Kidney (tissue), 13 donors: ENCODE measurements at regions not wholly inside any gene's neighbourhood (a gene's known extent, or its start where the extent isn't known, plus 50 kb on each side); places are given as distances from the start of the nearest gene placed in this dataset.
A peak's percentile ranks its signal among the peaks of the same experiment; 100 is the strongest.

Experiments
- DNase-seq, 5 donors: peaks; one replicate each; pipeline ENCODE4 v3.0.0-alpha.2; 2013 to 2020
- FAIRE-seq: peaks from 2 replicates; lab custom pipeline; 2012; peaks lifted over from hg19 to GRCh38; lab: Jason Lieb, UNC
- H3K27ac ChIP-seq, 2 donors: one replicate each; pipeline ENCODE4 v1.7.0; 2013; ENCODE audit warnings: low read depth in 2 of 2, low read length in 2 of 2, inconsistent platforms in 1 of 2
- H3K27me3 ChIP-seq: one replicate; pipeline ENCODE4 v1.7.1; 2013; ENCODE audit warnings: low read length, inconsistent platforms; ENCODE audit not compliant: control insufficient read depth, insufficient read depth
- H3K36me3 ChIP-seq, 3 donors: one replicate each; pipeline versions ENCODE4 v1.7.0 to v1.7.1; 2013; ENCODE audit warnings: low read length in 3 of 3, control low read depth in 1 of 3, inconsistent platforms in 1 of 3; ENCODE audit not compliant: insufficient read depth in 3 of 3, control insufficient read depth in 2 of 3
- H3K4me1 ChIP-seq, 3 donors: one replicate each; pipeline versions ENCODE4 v1.7.0 to v1.7.1; 2013; ENCODE audit warnings: low read length in 3 of 3, inconsistent platforms in 1 of 3, low read depth in 1 of 3; ENCODE audit not compliant: control insufficient read depth in 2 of 3, insufficient read depth in 2 of 3
- H3K4me3 ChIP-seq, 3 donors: one replicate each; pipeline versions ENCODE4 v1.7.0 to v1.8.1; 2013; ENCODE audit warnings: low read length in 3 of 3, control low read depth in 1 of 3, inconsistent platforms in 1 of 3
- H3K9ac ChIP-seq, 3 donors: one replicate each; pipeline versions ENCODE4 v1.7.0 to v1.7.1; 2013; ENCODE audit warnings: low read length in 3 of 3, control low read depth in 1 of 3, inconsistent platforms in 1 of 3
- H3K9me3 ChIP-seq, 3 donors: one replicate each; pipeline versions ENCODE4 v1.7.0 to v1.7.1; 2013; ENCODE audit warnings: low read length in 3 of 3, control low read depth in 1 of 3, inconsistent platforms in 1 of 3; ENCODE audit not compliant: control insufficient read depth in 2 of 3, insufficient read depth in 1 of 3
- intact Hi-C: fragments of 100-400 bp; cut with DNase I; formaldehyde crosslinking; loops from one replicate; pipeline ENCODE4 v1.11.1; 2022
- TF ChIP-seq, protein P1 (sequence below): IDR thresholded peaks from 3 replicates; pipeline ENCODE4 v1.5.1; 2012; ENCODE audit warnings: mild to moderate bottlenecking, moderate library complexity, borderline replicate concordance; ENCODE audit not compliant: insufficient read depth; ENCODE audit errors: extremely low read depth
- donor health status: control.
- donor health status: control.
- donor health status: control.
- donor health status: control.
- donor health status: control.
- donor health status: DM: yes; HTN: yes; CAD: no.
- donor health status: Normal renal cell carcinoma (clear cell type).

DNA sequence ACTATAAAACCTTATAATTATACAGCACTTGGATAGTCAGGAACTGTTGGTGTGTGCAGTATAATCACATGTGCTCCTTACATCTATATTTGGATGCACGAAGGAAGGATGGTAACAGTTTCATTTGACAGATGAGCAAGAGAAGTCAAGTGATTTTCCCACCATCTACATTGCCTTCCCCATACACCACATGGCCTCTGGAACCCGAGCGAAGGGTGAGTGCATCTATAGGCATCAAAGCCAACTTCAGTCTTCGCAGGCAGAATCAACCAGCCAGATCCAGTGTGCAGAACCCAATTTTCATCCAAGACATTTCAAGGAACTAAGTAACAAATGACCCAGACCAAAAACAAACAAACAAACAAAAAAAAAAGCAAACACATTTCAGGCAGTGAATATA lies 85.1 kb upstream of the BLID start:
- Histone ChIP-seq H3K9ac (no peak overlapping the region), H3K9me3 (no peaks in the 10 kb centered on the region), H3K27me3 (no peaks in the 10 kb centered on the region), H3K36me3 (no peaks in the 10 kb centered on the region), H3K4me3 (peak overlapping the region in 1 of 3 donors; percentile 6), H3K4me1 (peaks cover 0 to 6% (median 3%) of the 10 kb centered on the region in 3 donors), H3K27ac (no peak overlapping the region)
- intact Hi-C loops: no loop called here
- TF ChIP-seq, protein P1, sequence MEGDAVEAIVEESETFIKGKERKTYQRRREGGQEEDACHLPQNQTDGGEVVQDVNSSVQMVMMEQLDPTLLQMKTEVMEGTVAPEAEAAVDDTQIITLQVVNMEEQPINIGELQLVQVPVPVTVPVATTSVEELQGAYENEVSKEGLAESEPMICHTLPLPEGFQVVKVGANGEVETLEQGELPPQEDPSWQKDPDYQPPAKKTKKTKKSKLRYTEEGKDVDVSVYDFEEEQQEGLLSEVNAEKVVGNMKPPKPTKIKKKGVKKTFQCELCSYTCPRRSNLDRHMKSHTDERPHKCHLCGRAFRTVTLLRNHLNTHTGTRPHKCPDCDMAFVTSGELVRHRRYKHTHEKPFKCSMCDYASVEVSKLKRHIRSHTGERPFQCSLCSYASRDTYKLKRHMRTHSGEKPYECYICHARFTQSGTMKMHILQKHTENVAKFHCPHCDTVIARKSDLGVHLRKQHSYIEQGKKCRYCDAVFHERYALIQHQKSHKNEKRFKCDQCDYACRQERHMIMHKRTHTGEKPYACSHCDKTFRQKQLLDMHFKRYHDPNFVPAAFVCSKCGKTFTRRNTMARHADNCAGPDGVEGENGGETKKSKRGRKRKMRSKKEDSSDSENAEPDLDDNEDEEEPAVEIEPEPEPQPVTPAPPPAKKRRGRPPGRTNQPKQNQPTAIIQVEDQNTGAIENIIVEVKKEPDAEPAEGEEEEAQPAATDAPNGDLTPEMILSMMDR: no peak
- DNase-seq: no peak
- FAIRE-seq: no peak

DNA sequence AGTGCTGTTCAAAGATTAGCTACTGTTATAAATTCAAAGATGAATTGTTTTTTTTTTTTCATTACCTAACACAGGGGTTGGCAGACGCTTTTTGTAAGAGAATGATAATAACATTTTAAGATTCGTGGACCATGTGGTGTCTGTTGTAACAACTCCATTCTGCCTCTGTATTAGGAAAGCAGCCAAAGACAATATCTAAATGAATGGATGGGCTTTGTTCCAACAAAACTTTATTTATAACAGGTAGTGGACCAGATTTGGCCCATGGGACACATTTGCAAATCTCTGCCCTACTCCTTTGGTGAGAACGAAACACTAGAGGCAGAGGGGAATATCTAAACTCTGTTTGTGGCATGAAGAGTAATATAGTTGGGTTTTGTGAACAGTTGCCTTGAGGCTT lies 83.6 kb upstream of the BLID start:
- H3K4me1 ChIP-seq: peaks cover 0 to 6% (median 3%) of the 10 kb centered on the region in 3 donors
- H3K27me3 ChIP-seq: no peaks in the 10 kb centered on the region
- no peak overlapping the region for H3K9ac ChIP-seq
- H3K4me3 ChIP-seq: no peak overlapping the region
- DNase-seq (no peak), FAIRE-seq (no peak)
- H3K36me3 ChIP-seq: no peaks in the 10 kb centered on the region
- H3K27ac ChIP-seq: no peak overlapping the region
- intact Hi-C loops: loop anchor here (5.0 kb wide), 1 partner anchor 542 kb away; no protein-coding TSS in a partner anchor
- H3K9me3 ChIP-seq: no peaks in the 10 kb centered on the region
- TF ChIP-seq, protein P1: no peak

DNA sequence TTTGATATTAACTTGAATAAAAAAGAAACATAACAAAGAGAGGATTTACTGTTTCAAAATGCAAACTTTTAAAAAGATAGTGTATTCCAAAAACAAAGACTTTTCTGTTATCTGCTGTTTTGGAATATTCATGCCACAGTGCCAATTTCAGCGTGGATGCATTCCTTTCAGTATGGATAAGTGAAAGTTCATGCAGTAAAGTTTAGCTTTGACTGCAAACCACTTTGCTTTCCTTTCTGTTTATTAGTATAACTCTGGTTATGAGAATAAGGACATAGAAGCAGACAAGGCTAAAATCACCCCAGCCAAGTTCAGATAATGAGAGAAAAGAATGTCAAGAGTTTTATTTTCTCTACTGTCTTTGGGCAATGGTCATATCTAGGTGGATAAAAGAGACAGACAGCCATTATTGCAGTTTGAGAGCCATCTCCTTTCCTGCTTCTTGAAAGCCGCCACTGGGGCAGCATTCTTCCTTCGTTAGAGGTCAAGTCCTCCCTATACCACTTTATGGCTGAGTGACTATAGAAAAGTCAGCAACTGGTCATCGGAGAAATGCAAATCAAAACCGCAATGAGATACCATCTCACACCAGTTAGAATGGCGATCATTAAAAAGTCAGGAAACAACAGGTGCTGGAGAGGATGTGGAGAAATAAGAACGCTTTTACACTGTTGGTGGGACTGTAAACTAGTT lies 82.4 kb upstream of the BLID start:
- no peaks in the 10 kb centered on the region for H3K36me3 ChIP-seq
- no peaks in the 10 kb centered on the region for H3K27me3 ChIP-seq
- DNase-seq: no peak
- TF ChIP-seq, protein P1: no peak
- no peak overlapping the region for H3K27ac ChIP-seq
- no peak for FAIRE-seq
- no peaks in the 10 kb centered on the region for H3K9me3 ChIP-seq
- no peak overlapping the region for H3K4me3 ChIP-seq
- H3K9ac ChIP-seq: no peak overlapping the region
- intact Hi-C loops: loop anchor here (5.0 kb wide), 1 partner anchor 541 kb away; no protein-coding TSS in a partner anchor
- peaks cover 0 to 6% (median 3%) of the 10 kb centered on the region in 3 donors for H3K4me1 ChIP-seq
